ENCODE measurements at regions not wholly inside any gene's neighbourhood (a gene's known extent, or its start where the extent isn't known, plus 50 kb on each side); places are given as distances from the start of the nearest gene placed in this dataset.

DNA sequence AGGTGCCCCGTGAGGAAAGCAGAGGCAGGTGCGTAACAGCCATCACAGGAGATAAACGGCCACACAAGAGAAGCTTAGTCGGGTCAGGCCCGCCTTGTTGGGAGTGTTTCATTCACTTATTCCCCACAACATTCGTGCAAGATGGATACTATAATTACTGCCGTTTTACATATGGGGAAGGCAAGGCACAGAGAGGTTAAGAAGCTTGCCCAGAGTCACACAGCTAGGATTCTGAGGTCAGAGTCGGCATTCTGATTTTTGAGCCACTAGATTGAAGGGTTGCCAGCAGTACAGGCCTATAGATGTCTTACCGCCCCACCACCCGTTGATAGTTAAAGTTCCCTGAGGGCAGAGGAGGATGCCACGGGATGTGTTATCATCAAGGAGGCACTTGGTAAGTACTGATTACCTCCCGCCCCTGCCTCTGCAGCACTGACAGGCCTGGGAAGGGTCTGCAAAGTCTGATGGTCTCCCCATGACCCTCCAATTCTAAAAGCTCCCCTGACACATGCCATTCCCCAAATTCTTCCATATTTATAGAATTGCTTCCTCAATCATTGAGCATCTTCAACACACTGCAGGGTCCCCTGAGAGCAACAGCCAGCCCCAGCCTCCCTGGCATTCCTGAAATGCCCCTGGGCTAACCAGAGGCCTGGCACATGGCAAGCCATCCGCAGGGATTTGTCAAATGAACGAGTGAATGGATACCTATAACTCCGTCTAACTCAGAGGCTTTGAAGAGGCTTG lies 74.7 kb upstream of the CLDN14 start:
- DNase-seq, result no peak
- no peak overlapping the region for H3K27ac ChIP-seq
- H3K4me1 ChIP-seq, result no peaks in the 10 kb centered on the region
- H3K9me3 ChIP-seq, result no peaks in the 10 kb centered on the region
- TF ChIP-seq, protein P1, sequence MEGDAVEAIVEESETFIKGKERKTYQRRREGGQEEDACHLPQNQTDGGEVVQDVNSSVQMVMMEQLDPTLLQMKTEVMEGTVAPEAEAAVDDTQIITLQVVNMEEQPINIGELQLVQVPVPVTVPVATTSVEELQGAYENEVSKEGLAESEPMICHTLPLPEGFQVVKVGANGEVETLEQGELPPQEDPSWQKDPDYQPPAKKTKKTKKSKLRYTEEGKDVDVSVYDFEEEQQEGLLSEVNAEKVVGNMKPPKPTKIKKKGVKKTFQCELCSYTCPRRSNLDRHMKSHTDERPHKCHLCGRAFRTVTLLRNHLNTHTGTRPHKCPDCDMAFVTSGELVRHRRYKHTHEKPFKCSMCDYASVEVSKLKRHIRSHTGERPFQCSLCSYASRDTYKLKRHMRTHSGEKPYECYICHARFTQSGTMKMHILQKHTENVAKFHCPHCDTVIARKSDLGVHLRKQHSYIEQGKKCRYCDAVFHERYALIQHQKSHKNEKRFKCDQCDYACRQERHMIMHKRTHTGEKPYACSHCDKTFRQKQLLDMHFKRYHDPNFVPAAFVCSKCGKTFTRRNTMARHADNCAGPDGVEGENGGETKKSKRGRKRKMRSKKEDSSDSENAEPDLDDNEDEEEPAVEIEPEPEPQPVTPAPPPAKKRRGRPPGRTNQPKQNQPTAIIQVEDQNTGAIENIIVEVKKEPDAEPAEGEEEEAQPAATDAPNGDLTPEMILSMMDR (IDR thresholded peaks at IDR 0.05), result no peak
- no peak overlapping the region for H3K9ac ChIP-seq (ENCODE audit: low read depth in 2 of 2, low read length in 2 of 2)
- H3K27me3 ChIP-seq, result no peaks in the 10 kb centered on the region
- H3K4me3 ChIP-seq, result no peak overlapping the region
- intact Hi-C loops (cut with DNase I), result no loop called here
- H3K36me3 ChIP-seq, result no peaks in the 10 kb centered on the region

DNA sequence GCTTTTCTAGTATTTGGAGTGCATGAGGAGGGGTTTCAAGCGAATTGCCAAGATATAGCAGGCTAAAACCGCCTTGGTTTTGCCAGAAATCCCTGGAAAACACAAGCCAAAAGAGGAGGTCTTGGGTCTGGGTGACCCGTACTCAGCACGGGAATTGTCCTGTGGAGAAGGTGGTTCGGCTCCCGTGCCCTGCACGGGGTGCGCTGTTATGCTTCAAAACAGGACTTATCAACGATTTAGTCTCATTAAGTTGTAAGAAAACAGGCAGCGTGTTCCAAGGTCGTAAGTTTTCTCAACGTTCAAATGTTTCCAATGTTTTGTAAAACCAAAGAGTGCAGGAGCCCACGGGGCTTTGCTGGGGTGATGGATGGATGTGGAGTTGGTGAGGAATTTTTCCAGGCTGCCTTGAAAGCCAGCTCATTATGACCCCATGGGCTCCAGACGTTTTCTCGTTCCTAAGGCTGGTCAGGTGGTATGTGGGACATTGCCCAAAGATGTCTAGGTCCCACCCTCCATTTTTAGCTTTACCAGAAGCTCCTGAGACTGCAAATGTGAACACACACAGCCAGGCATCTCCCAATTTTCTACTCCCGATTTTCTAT lies 75.4 kb upstream of the CLDN14 start:
- intact Hi-C loops (cut with DNase I), result no loop called here
- H3K27me3 ChIP-seq, result no peaks in the 10 kb centered on the region
- no peak overlapping the region for H3K27ac ChIP-seq
- no peak for DNase-seq
- no peaks in the 10 kb centered on the region for H3K4me1 ChIP-seq
- H3K9ac ChIP-seq (ENCODE audit: low read depth in 2 of 2, low read length in 2 of 2), result no peak overlapping the region
- TF ChIP-seq, protein P1 (IDR thresholded peaks at IDR 0.05), result no peak
- no peak overlapping the region for H3K4me3 ChIP-seq
- no peaks in the 10 kb centered on the region for H3K36me3 ChIP-seq
- H3K9me3 ChIP-seq, result no peaks in the 10 kb centered on the region

DNA sequence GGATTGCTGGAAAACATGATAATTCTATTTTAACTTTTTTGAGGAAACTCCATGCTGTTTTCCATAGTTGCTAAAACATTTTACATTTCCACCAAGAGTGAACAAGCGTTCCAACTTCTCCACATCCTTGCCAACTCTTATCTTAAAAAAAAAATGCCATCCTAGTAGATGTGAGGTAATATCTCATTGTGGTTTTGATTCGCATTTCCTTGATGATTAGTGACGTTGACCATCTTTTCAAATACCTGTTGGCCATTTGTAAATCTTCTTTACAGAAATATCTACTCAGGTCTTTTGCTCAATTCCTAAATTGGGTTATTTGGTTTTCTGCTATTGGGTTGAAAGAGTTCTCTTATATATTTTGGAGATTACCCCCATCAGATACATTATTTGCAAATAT lies 77.4 kb upstream of the CLDN14 start:
- no peak overlapping the region for H3K27ac ChIP-seq
- TF ChIP-seq, protein P1 (IDR thresholded peaks at IDR 0.05), result no peak
- H3K4me3 ChIP-seq, result no peak overlapping the region
- H3K36me3 ChIP-seq, result no peaks in the 10 kb centered on the region
- no peaks in the 10 kb centered on the region for H3K9me3 ChIP-seq
- intact Hi-C loops (cut with DNase I), result no loop called here
- no peak overlapping the region for H3K9ac ChIP-seq (ENCODE audit: low read depth in 2 of 2, low read length in 2 of 2)
- DNase-seq, result no peak
- no peaks in the 10 kb centered on the region for H3K27me3 ChIP-seq
- H3K4me1 ChIP-seq, result no peaks in the 10 kb centered on the region

DNA sequence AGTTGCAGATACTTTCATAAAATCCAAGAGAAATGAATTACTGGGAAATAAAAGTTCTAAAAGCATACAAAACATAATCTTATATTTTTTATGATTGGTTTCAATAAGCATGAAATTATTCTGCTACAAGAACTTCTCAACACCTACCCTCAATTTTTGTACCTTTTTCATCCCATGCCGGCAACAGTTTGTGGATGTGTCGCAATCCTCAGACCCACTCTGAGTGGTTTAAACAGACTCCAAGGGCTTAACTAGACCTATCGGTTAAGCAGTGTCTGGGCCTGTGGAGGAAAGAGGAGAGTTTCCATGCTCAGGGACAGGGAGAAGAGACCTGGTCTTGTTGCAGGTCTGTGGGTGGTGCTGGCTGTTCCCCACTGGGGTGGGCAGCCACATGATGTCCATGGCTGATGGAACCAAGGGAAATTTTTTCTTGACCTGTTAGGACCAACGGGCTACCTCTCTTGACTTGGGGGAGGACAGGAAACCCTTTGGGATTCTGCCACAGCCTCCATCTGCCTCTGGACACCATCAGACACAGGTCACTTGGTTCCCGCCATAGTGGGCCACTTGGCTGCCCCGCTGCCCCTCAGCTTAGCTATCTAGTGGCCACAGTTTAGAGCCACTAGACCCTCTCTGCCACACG lies 81.1 kb upstream of the CLDN14 start:
- intact Hi-C loops (cut with DNase I), result no loop called here
- Histone ChIP-seq H3K4me1 (no peaks in the 10 kb centered on the region), H3K27ac (no peak overlapping the region), H3K27me3 (peaks cover 3% of the 10 kb centered on the region), H3K9me3 (no peaks in the 10 kb centered on the region), H3K36me3 (no peaks in the 10 kb centered on the region), H3K4me3 (no peak overlapping the region), H3K9ac (ENCODE audit: low read depth in 2 of 2, low read length in 2 of 2) (no peak overlapping the region)
- TF ChIP-seq, protein P1 (IDR thresholded peaks at IDR 0.05), result no peak
- DNase-seq, result no peak

DNA sequence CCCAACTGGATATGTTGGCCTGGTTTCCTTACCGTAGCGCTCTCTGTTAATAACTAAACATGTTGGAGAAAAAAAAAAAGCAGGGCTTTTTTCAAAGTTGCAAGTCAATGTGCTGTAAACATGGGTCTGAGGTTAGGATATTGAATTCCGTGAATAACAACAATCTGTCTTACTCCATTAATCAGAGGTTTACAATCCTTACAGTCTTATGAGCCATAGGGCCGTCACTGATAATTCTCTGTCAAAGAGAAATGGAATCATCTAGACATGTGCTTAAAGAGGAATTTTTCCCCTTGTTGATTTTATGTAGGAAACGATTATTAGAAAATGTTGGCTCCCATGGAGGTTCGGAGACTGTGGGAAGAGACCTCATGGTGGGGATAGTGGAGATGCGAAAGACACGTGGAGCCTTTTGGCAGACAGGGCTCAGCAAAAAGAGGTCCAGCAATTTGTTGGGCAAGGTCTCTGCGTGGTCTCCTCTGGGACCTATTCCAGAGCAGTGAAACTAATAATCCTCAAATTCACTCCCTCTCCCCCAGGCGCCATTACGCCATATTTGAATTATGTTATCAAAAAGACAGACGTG lies 83.5 kb upstream of the CLDN14 start:
- intact Hi-C loops (cut with DNase I), result no loop called here
- TF ChIP-seq, protein P1 (IDR thresholded peaks at IDR 0.05), result no peak
- Histone ChIP-seq H3K4me3 (no peak overlapping the region), H3K4me1 (no peaks in the 10 kb centered on the region), H3K9ac (ENCODE audit: low read depth in 2 of 2, low read length in 2 of 2) (no peak overlapping the region), H3K9me3 (no peaks in the 10 kb centered on the region), H3K27ac (no peak overlapping the region), H3K36me3 (no peaks in the 10 kb centered on the region), H3K27me3 (peaks cover 3% of the 10 kb centered on the region)
- DNase-seq, result no peak
